ENCODE measurements at regions not wholly inside any gene's neighbourhood (a gene's known extent, or its start where the extent isn't known, plus 50 kb on each side); places are given as distances from the start of the nearest gene placed in this dataset.
"Not testable (repeated sequence)": the region's sequence is repeated elsewhere in the genome, so short reads cannot be mapped to it uniquely, and the experiment has no call there.

GRCh38 chr12:19921716-19922115, 446.6 kb upstream of the PDE3A start:
- not testable (repeated sequence) for DNase-seq

GRCh38 chr12:19922717-19923116, 445.6 kb upstream of the PDE3A start:
- DNase-seq, result no peak

- DNase-seq, result no peak
Measured at GRCh38 chr12:19924360-19924759, 444.0 kb upstream of the PDE3A start.

GRCh38 chr12:19925841-19926240, 442.5 kb upstream of the PDE3A start:
- DNase-seq, result no peak

- no peak for DNase-seq
Measured at GRCh38 chr12:19926266-19926665, 442.1 kb upstream of the PDE3A start.

GRCh38 chr12:19927661-19928060, 440.7 kb upstream of the PDE3A start:
- no peak for DNase-seq

GRCh38 chr12:19932413-19932812, 435.9 kb upstream of the PDE3A start:
- no peak for DNase-seq

GRCh38 chr12:19933924-19934323, 434.4 kb upstream of the PDE3A start:
- DNase-seq, result no peak

- no peak for DNase-seq
Measured at GRCh38 chr12:19937161-19937560, 431.2 kb upstream of the PDE3A start.

- DNase-seq, result no peak
Measured at GRCh38 chr12:19938031-19938430, 430.3 kb upstream of the PDE3A start.

- DNase-seq, result no peak
Measured at GRCh38 chr12:19938491-19938890, 429.8 kb upstream of the PDE3A start.

GRCh38 chr12:19940267-19940666, 428.1 kb upstream of the PDE3A start:
- no peak for DNase-seq

- DNase-seq, result no peak
Measured at GRCh38 chr12:19941096-19941495, 427.2 kb upstream of the PDE3A start.

- no peak for DNase-seq
Measured at GRCh38 chr12:19945559-19946435, 422.5 kb upstream of the PDE3A start.

- no peak for DNase-seq
Measured at GRCh38 chr12:19946550-19946949, 421.8 kb upstream of the PDE3A start.

- DNase-seq, result no peak
Measured at GRCh38 chr12:19947344-19947743, 421.0 kb upstream of the PDE3A start.

GRCh38 chr12:19951664-19952063, 416.7 kb upstream of the PDE3A start:
- no peak for DNase-seq

GRCh38 chr12:19953734-19954133, 414.6 kb upstream of the PDE3A start:
- no peak for DNase-seq

GRCh38 chr12:19954163-19954562, 414.2 kb upstream of the PDE3A start:
- no peak for DNase-seq

GRCh38 chr12:19957308-19958125, 410.8 kb upstream of the PDE3A start:
- DNase-seq, result no peak

- DNase-seq, result no peak
Measured at GRCh38 chr12:19958389-19958788, 409.9 kb upstream of the PDE3A start.

- DNase-seq, result no peak
Measured at GRCh38 chr12:19959353-19959752, 409.0 kb upstream of the PDE3A start.

- DNase-seq, result no peak
Measured at GRCh38 chr12:19960527-19960926, 407.8 kb upstream of the PDE3A start.

GRCh38 chr12:19962192-19962591, 406.1 kb upstream of the PDE3A start:
- no peak for DNase-seq

Measured in NCI-H1048 (cell line).